OCI-LY3 (cell line): ENCODE measurements at regions not wholly inside any gene's neighbourhood (a gene's known extent, or its start where the extent isn't known, plus 50 kb on each side); places are given as distances from the start of the nearest gene placed in this dataset.

Source experiments
- CTCF ChIP-seq: fragments of 200-600, 300-600 bp; sonication (generic); IDR thresholded peaks from 2 replicates; pipeline ENCODE4 v1.5.1; 2014; ENCODE audit warnings: antibody characterized with exemption, low read length, low read depth
- EZH2phosphoT487 ChIP-seq: fragments of 200-600 bp; shearing (Covaris generic); IDR thresholded peaks from 2 replicates; pipeline ENCODE4 v1.6.1; 2018; ENCODE audit warnings: antibody characterized with exemption, mixed run types, low read depth

GRCh38 chr22:48919851-48920589 lies 907.7 kb downstream of the BRD1 start:
- TF ChIP-seq CTCF (no peak), EZH2phosphoT487 (no peak)
